Trophoblast cell (in vitro differentiated cells and primary cell): ENCODE measurements at regions not wholly inside any gene's neighbourhood (a gene's known extent, or its start where the extent isn't known, plus 50 kb on each side); places are given as distances from the start of the nearest gene placed in this dataset.

Source experiments
- DNase-seq, 2 donors: peaks; one replicate each; pipeline ENCODE4 v3.0.0-alpha.2; 2016
- H2AFZ ChIP-seq: 2 replicates; pipeline ENCODE4 v1.6.1; 2013; ENCODE audit warnings: low read length, moderate library complexity, mild to moderate bottlenecking; ENCODE audit not compliant: insufficient read depth, poor library complexity
- H2AK5ac ChIP-seq: 2 replicates; pipeline ENCODE4 v1.6.1; 2013; ENCODE audit warnings: mild to moderate bottlenecking, low read length
- H2BK120ac ChIP-seq: 2 replicates; pipeline ENCODE4 v1.6.1; 2013; ENCODE audit warnings: low read length, mild to moderate bottlenecking, moderate library complexity; ENCODE audit not compliant: insufficient read depth, poor library complexity
- H2BK12ac ChIP-seq: 2 replicates; pipeline ENCODE4 v1.6.1; 2013; ENCODE audit warnings: mild to moderate bottlenecking, low read length, moderate library complexity
- H2BK5ac ChIP-seq: 2 replicates; pipeline ENCODE4 v1.6.1; 2013; ENCODE audit warnings: low read length, low read depth, moderate library complexity, mild to moderate bottlenecking; ENCODE audit not compliant: poor library complexity
- H3K14ac ChIP-seq: 2 replicates; pipeline ENCODE4 v1.6.1; 2013; ENCODE audit warnings: mild to moderate bottlenecking, low read length
- H3K18ac ChIP-seq: 2 replicates; pipeline ENCODE4 v1.6.1; 2013; ENCODE audit warnings: mild to moderate bottlenecking, low read length
- H3K23ac ChIP-seq: 2 replicates; pipeline ENCODE4 v1.6.1; 2013; ENCODE audit warnings: low read length
- H3K27ac ChIP-seq: 2 replicates; pipeline ENCODE4 v1.5.1; 2013; ENCODE audit warnings: low read depth, mild to moderate bottlenecking, inconsistent platforms, low read length, moderate library complexity
- H3K27me3 ChIP-seq: 2 replicates; pipeline ENCODE4 v1.6.1; 2013; ENCODE audit warnings: inconsistent platforms, mild to moderate bottlenecking, low read length, moderate library complexity; ENCODE audit not compliant: insufficient read depth
- H3K36me3 ChIP-seq, 2 experiments: 1 replicate in 1 of 2; 2 replicates in 1 of 2; pipeline ENCODE4 v1.6.1; 2013; ENCODE audit warnings: low read length in 2 of 2, mild to moderate bottlenecking in 2 of 2, moderate library complexity in 1 of 2; ENCODE audit not compliant: insufficient read depth in 2 of 2, control insufficient read depth in 1 of 2
- H3K4ac ChIP-seq: 2 replicates; pipeline ENCODE4 v1.6.1; 2013; ENCODE audit warnings: low read depth, mild to moderate bottlenecking, low read length, moderate library complexity
- H3K4me1 ChIP-seq, 2 experiments: 1 replicate in 1 of 2; 2 replicates in 1 of 2; pipeline ENCODE4 v1.6.1; 2013; ENCODE audit warnings: low read length in 2 of 2, mild to moderate bottlenecking in 2 of 2, moderate library complexity in 1 of 2; ENCODE audit not compliant: insufficient read depth in 2 of 2, control insufficient read depth in 1 of 2
- H3K4me2 ChIP-seq: 2 replicates; pipeline ENCODE4 v1.6.1; 2013; ENCODE audit warnings: inconsistent platforms, mild to moderate bottlenecking, low read length, moderate library complexity
- H3K4me3 ChIP-seq: 2 replicates; pipeline ENCODE4 v1.5.1; 2013; ENCODE audit warnings: mild to moderate bottlenecking, low read depth, low read length, inconsistent platforms
- H3K79me1 ChIP-seq: one replicate; pipeline ENCODE4 v1.6.1; 2013; ENCODE audit warnings: low read length
- H3K79me2 ChIP-seq: 2 replicates; pipeline ENCODE4 v1.6.1; 2013; ENCODE audit warnings: low read length, mild to moderate bottlenecking; ENCODE audit not compliant: control insufficient read depth, insufficient read depth, poor library complexity
- H3K9ac ChIP-seq: 2 replicates; pipeline ENCODE4 v1.6.1; 2013; ENCODE audit warnings: mild to moderate bottlenecking, low read length
- H3K9me3 ChIP-seq: 2 replicates; pipeline ENCODE4 v1.6.1; 2013; ENCODE audit warnings: low read depth, mild to moderate bottlenecking, control low read depth, inconsistent platforms, low read length; ENCODE audit not compliant: insufficient read depth
- H4K12ac ChIP-seq: 2 replicates; pipeline ENCODE4 v1.6.1; 2013; ENCODE audit warnings: low read depth, mild to moderate bottlenecking, low read length, moderate library complexity
- H4K8ac ChIP-seq: 2 replicates; pipeline ENCODE4 v1.6.1; 2013; ENCODE audit warnings: low read depth, mild to moderate bottlenecking, low read length, moderate library complexity
- H4K91ac ChIP-seq: one replicate; pipeline ENCODE4 v1.6.1; 2013; ENCODE audit warnings: low read depth, mild to moderate bottlenecking, low read length, moderate library complexity
- WGBS: extraction: QIAGEN DNeasy Blood & Tissue Kit; methylation state at CpG from one replicate; pipeline ENCODE4 v1.1.7; 2013; ENCODE audit warnings: missing lambda C conversion rate; ENCODE audit not compliant: insufficient read length, insufficient coverage; ENCODE audit errors: extremely low coverage; 5-methylcytosine and 5-hydroxymethylcytosine counted together

DNA sequence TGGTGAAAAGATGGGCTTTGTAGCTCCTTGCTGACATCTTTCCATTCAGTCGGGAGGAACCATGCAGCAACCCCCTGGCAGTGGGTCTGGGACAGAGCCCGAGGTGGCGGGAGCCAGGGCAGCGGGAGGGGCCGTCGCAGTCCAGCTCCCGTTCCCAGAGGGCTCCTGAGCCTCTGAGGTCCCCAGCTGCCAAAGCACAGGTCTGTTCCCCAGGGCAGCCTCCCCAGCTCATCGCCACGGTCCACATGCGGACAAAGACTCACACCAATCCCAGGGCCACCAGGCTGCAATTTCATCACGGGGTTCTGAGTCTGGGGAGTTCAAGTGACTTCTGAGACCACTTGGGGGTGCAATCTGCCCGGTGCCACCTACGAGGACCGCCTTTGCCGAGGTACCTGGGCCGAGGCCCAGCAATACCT is 196.0 kb downstream of the RBFOX3 start:
- Histone ChIP-seq H2AK5ac (no peak overlapping the region), H3K4me1 (no peaks in the 10 kb centered on the region), H4K8ac (no peak overlapping the region), H2BK5ac (no peak overlapping the region), H3K27ac (no peak overlapping the region), H2AFZ (no peak overlapping the region), H3K18ac (no peak overlapping the region), H4K12ac (no peak overlapping the region), H3K4me2 (no peak overlapping the region), H3K36me3 (no peaks in the 10 kb centered on the region), H3K79me1 (no peaks in the 10 kb centered on the region), H3K4ac (no peak overlapping the region), H3K4me3 (no peak overlapping the region), H2BK120ac (no peak overlapping the region), H2BK12ac (no peak overlapping the region), H3K27me3 (no peaks in the 10 kb centered on the region), H4K91ac (no peak overlapping the region), H3K9ac (no peak overlapping the region), H3K79me2 (no peaks in the 10 kb centered on the region), H3K9me3 (peaks cover 7% of the 10 kb centered on the region), H3K14ac (no peak overlapping the region), H3K23ac (no peak overlapping the region)
- no peak for DNase-seq
- WGBS: no CpG with 5 or more reads among the region's 16 CpGs

DNA sequence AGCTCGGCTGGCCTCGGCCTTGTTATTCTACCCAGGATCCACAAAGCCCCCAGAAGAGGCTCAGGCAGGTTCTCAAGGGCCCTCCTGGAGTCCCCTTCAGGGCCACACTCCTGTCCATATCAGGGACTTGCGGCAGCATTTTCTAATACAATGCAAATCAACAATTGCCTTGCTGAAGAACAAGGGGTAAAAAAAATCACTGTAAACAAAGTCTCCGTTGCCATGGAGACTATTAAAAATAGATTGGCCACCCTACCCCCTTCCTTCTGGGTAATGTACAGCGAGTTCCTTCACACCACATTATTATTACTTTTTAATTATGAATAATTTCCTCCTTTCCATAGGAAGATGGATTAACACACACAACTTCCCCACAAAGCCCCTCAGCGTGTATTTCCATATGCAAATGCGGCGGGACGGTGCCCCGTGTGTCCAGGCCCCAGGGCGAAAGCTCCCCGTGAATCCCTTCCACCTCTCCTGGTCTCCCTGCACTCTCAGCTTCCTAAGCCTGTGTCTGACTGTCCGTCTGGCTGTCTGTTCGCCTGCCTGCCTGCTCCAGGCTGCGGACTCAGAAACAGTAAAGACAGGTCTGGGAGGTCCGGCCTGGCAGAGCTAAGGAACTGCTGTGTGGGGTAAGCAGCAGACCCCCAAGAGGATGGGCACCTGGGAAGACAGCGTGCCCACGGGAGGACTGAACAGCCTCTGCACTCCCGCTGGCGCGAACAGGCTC is 196.6 kb downstream of the RBFOX3 start:
- Histone ChIP-seq H3K27ac (no peak overlapping the region), H2AFZ (no peak overlapping the region), H2BK12ac (no peak overlapping the region), H3K4me1 (no peaks in the 10 kb centered on the region), H3K4me3 (no peak overlapping the region), H3K4me2 (no peak overlapping the region), H4K12ac (no peak overlapping the region), H3K79me2 (no peaks in the 10 kb centered on the region), H3K79me1 (no peaks in the 10 kb centered on the region), H3K18ac (no peak overlapping the region), H2AK5ac (no peak overlapping the region), H2BK120ac (no peak overlapping the region), H3K14ac (no peak overlapping the region), H4K8ac (no peak overlapping the region), H3K36me3 (no peaks in the 10 kb centered on the region), H2BK5ac (no peak overlapping the region), H3K4ac (no peak overlapping the region), H3K27me3 (no peaks in the 10 kb centered on the region), H3K23ac (no peak overlapping the region), H4K91ac (no peak overlapping the region), H3K9me3 (peaks cover 7% of the 10 kb centered on the region), H3K9ac (no peak overlapping the region)
- no CpG with 5 or more reads among the region's 21 CpGs for WGBS
- no peak for DNase-seq

DNA sequence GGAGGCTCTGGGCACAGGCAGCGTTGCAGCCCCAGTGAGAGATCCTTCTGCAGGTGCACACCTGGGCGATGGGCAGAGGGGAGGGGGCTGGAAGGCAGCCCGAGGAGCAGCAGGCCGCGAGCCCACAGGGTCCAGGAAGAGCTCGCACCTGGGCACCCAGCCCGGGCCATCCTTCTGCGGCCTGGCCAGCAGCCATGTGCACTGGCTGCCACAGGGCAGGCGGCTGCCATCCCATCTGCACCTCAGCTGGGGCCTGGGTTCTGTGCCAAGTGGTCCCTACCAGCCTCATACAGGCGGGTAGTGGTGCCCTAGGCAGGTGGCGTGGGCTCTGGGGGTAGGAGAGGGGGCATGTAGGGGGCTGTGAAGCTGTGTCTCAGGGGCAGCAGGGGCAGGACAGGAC is 197.2 kb downstream of the RBFOX3 start:
- H3K79me1 ChIP-seq: no peaks in the 10 kb centered on the region
- H2BK120ac ChIP-seq: no peak overlapping the region
- peaks cover 7% of the 10 kb centered on the region for H3K9me3 ChIP-seq
- H2BK5ac ChIP-seq: no peak overlapping the region
- H3K27ac ChIP-seq: no peak overlapping the region
- no peak overlapping the region for H3K9ac ChIP-seq
- no peak overlapping the region for H4K12ac ChIP-seq
- no CpG with 5 or more reads among the region's 11 CpGs for WGBS
- H4K91ac ChIP-seq: no peak overlapping the region
- H3K79me2 ChIP-seq: no peaks in the 10 kb centered on the region
- DNase-seq: no peak
- no peak overlapping the region for H4K8ac ChIP-seq
- no peak overlapping the region for H3K23ac ChIP-seq
- H3K4me3 ChIP-seq: no peak overlapping the region
- H3K18ac ChIP-seq: no peak overlapping the region
- no peak overlapping the region for H2BK12ac ChIP-seq
- H3K36me3 ChIP-seq: no peaks in the 10 kb centered on the region
- H3K27me3 ChIP-seq: no peaks in the 10 kb centered on the region
- no peak overlapping the region for H2AK5ac ChIP-seq
- no peak overlapping the region for H3K14ac ChIP-seq
- H3K4me2 ChIP-seq: no peak overlapping the region
- no peaks in the 10 kb centered on the region for H3K4me1 ChIP-seq
- no peak overlapping the region for H2AFZ ChIP-seq
- no peak overlapping the region for H3K4ac ChIP-seq

DNA sequence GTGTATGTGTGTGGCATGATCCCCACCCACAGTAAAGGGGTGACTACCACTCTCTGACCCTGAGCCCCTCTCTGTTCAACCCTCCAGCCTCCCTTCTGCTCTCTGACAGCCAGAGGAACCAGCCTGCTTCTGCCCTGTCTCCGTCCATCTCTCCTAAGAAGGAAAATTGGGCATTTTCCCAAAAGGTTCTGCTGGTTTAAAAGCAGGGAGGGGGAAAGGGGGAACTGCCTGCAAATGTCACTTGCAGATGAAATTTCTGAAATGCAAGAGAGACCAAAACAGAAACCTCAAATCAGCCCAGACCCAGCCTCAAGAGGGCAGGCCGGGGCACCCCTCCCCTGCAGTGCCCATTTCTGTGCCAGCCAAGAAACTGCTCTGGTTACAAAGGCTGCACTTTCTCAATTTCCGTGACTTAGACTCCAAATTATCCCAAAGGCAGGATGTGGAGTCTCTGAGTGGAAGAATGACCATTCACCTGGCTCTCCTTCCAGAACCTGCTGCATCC is 197.9 kb downstream of the RBFOX3 start:
- Histone ChIP-seq H3K9ac (no peak overlapping the region), H3K79me2 (no peaks in the 10 kb centered on the region), H3K14ac (no peak overlapping the region), H2AK5ac (no peak overlapping the region), H3K36me3 (no peaks in the 10 kb centered on the region), H2BK12ac (no peak overlapping the region), H3K4me2 (no peak overlapping the region), H3K27ac (no peak overlapping the region), H4K8ac (no peak overlapping the region), H4K12ac (no peak overlapping the region), H3K18ac (no peak overlapping the region), H3K9me3 (peaks cover 7% of the 10 kb centered on the region), H2AFZ (no peak overlapping the region), H3K27me3 (no peaks in the 10 kb centered on the region), H3K4me3 (no peak overlapping the region), H3K79me1 (no peaks in the 10 kb centered on the region), H2BK5ac (no peak overlapping the region), H4K91ac (no peak overlapping the region), H3K4ac (no peak overlapping the region), H3K23ac (no peak overlapping the region), H2BK120ac (no peak overlapping the region), H3K4me1 (no peaks in the 10 kb centered on the region)
- no CpG with 5 or more reads among the region's 3 CpGs for WGBS
- DNase-seq: no peak
